OCI-LY3 (cell line): ENCODE measurements at regions not wholly inside any gene's neighbourhood (a gene's known extent, or its start where the extent isn't known, plus 50 kb on each side); places are given as distances from the start of the nearest gene placed in this dataset.
A peak's percentile ranks its signal among the peaks of the same experiment; 100 is the strongest.

Experiments
- H2AFZ ChIP-seq: fragments of 200-600, 300-600 bp; shearing (Covaris generic); 2 replicates; pipeline ENCODE4 v1.6.0; 2014; ENCODE audit warnings: antibody characterized with exemption, low read depth, low read length
- H3K27ac ChIP-seq: fragments of 200-600, 300-600 bp; sonication (generic); 2 replicates; pipeline ENCODE4 v1.5.1; 2014; ENCODE audit warnings: mild to moderate bottlenecking, low read length, moderate library complexity, mixed read lengths
- H3K27me3 ChIP-seq: fragments of 200-600, 300-600 bp; sonication (generic); 2 replicates; pipeline ENCODE4 v1.6.1; 2014; ENCODE audit warnings: low read depth, low read length, mixed read lengths
- H3K36me3 ChIP-seq: fragments of 200-600, 300-600 bp; sonication (generic); replicated peaks from 2 replicates; pipeline ENCODE3; 2014; ENCODE audit warnings: low read depth, low read length, mixed read lengths
- H3K4me1 ChIP-seq: fragments of 300-600, 200-600 bp; sonication (generic); 2 replicates; pipeline ENCODE4 v1.6.1; 2014; ENCODE audit warnings: low read length, mixed read lengths
- H3K4me2 ChIP-seq: fragments of 200-600, 300-600 bp; sonication (generic); 2 replicates; pipeline ENCODE4 v1.6.1; 2014; ENCODE audit warnings: low read length, mixed read lengths
- H3K4me3 ChIP-seq: fragments of 300-600, 200-600 bp; sonication (generic); 2 replicates; pipeline ENCODE4 v1.5.1; 2014; ENCODE audit warnings: antibody characterized with exemption, mild to moderate bottlenecking, low read length, moderate library complexity
- H3K79me2 ChIP-seq: fragments of 300-600, 200-600 bp; shearing (Covaris generic); 2 replicates; pipeline ENCODE4 v1.6.1; 2014; ENCODE audit warnings: mild to moderate bottlenecking, low read length, mixed read lengths
- H3K9ac ChIP-seq: fragments of 300-600, 200-600 bp; shearing (Covaris generic); 2 replicates; pipeline ENCODE4 v1.6.0; 2014; ENCODE audit warnings: mild to moderate bottlenecking, low read length, moderate library complexity
- H3K9me3 ChIP-seq: fragments of 200-600, 300-600 bp; shearing (Covaris generic); 2 replicates; pipeline ENCODE4 v1.6.1; 2014; ENCODE audit warnings: low read length, mixed read lengths; ENCODE audit not compliant: insufficient read depth
- H4K20me1 ChIP-seq: fragments of 200-600, 300-600 bp; sonication (generic); 2 replicates; pipeline ENCODE4 v1.6.1; 2016; ENCODE audit warnings: low read length, mixed read lengths; ENCODE audit not compliant: insufficient read depth
- CTCF ChIP-seq: fragments of 200-600, 300-600 bp; sonication (generic); IDR thresholded peaks from 2 replicates; pipeline ENCODE4 v1.5.1; 2014; ENCODE audit warnings: antibody characterized with exemption, low read length, low read depth
- EZH2phosphoT487 ChIP-seq: fragments of 200-600 bp; shearing (Covaris generic); IDR thresholded peaks from 2 replicates; pipeline ENCODE4 v1.6.1; 2018; ENCODE audit warnings: antibody characterized with exemption, mixed run types, low read depth

DNA sequence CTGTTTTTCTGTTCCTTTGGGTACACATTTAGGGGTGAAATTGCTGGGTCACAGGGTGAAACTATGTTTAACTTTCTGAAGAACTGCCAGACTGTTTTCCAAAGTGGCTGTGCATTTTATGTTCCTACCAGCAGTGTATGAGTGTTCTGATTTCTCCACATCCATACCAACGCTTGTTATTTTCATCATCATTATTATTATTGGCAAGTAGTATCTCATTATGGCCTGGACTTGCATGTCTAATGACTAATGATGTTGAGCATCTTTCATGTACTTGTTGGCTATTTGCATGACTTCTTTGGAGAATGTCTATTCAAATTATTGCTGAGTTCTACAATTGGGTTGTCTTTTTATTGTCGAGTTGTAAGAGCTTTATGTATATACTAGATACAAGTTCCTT lies 321.8 kb upstream of the HTR2A start:
- no peaks in the 10 kb centered on the region for H3K27me3 ChIP-seq
- no peak overlapping the region for H2AFZ ChIP-seq
- no peaks in the 10 kb centered on the region for H3K79me2 ChIP-seq
- H3K9ac ChIP-seq, result no peak overlapping the region
- H3K36me3 ChIP-seq, result no peaks in the 10 kb centered on the region
- H3K27ac ChIP-seq, result no peak overlapping the region
- no peak overlapping the region for H3K4me3 ChIP-seq
- H3K9me3 ChIP-seq, result no peaks in the 10 kb centered on the region
- H3K4me2 ChIP-seq, result no peak overlapping the region
- peaks cover 12% of the 10 kb centered on the region for H3K4me1 ChIP-seq
- no peak for TF ChIP-seq CTCF
- no peak for TF ChIP-seq EZH2phosphoT487
- no peaks in the 10 kb centered on the region for H4K20me1 ChIP-seq

DNA sequence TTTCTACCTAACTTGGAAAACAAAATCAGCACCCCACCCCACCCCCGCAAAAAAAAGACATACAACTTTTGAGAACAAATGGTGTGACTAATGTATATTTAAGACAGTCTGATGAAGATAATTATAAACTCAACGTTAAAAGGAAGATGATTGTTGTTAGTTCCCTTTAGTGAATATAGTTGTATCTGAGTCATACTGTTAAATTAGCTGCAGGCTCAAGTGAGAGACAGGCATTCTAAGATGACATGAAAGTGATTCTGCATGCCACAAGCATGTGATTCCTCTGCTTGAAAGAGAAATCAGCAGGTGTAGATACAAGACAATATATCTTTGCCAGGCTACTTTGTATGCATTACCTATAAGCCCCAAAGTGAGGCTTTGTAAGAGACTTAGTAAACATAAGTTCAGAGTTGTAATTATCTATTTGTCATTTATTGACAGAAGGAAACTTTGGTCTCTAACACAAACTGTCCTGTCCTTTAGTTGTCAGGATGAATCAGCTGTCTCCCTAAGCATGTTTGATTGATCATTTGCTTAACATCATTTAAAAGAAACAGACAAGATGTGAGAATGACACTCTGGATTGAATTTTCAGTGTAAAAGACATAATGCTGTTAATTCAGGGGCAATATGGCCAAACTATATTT lies 319.4 kb upstream of the HTR2A start:
- H3K9me3 ChIP-seq, result no peaks in the 10 kb centered on the region
- peaks cover 12% of the 10 kb centered on the region for H3K4me1 ChIP-seq
- TF ChIP-seq CTCF (no peak), EZH2phosphoT487 (no peak)
- H3K9ac ChIP-seq, result no peak overlapping the region
- H3K4me3 ChIP-seq, result no peak overlapping the region
- no peaks in the 10 kb centered on the region for H4K20me1 ChIP-seq
- H2AFZ ChIP-seq, result no peak overlapping the region
- no peaks in the 10 kb centered on the region for H3K36me3 ChIP-seq
- H3K27me3 ChIP-seq, result no peaks in the 10 kb centered on the region
- peak overlapping the region; percentile 14; the same call in 1 of the 2 replicates for H3K4me2 ChIP-seq
- no peaks in the 10 kb centered on the region for H3K79me2 ChIP-seq
- no peak overlapping the region for H3K27ac ChIP-seq

GRCh38 chr13:47215736-47216135 lies 318.9 kb upstream of the HTR2A start:
- H2AFZ ChIP-seq, result no peak overlapping the region
- H4K20me1 ChIP-seq, result no peaks in the 10 kb centered on the region
- peak overlapping the region; percentile 14; the same call in 1 of the 2 replicates for H3K4me2 ChIP-seq
- H3K36me3 ChIP-seq, result no peaks in the 10 kb centered on the region
- no peak overlapping the region for H3K4me3 ChIP-seq
- no peak overlapping the region for H3K9ac ChIP-seq
- H3K4me1 ChIP-seq, result peaks cover 12% of the 10 kb centered on the region
- H3K79me2 ChIP-seq, result no peaks in the 10 kb centered on the region
- H3K9me3 ChIP-seq, result no peaks in the 10 kb centered on the region
- H3K27me3 ChIP-seq, result no peaks in the 10 kb centered on the region
- TF ChIP-seq CTCF (no peak), EZH2phosphoT487 (no peak)
- H3K27ac ChIP-seq, result no peak overlapping the region

DNA sequence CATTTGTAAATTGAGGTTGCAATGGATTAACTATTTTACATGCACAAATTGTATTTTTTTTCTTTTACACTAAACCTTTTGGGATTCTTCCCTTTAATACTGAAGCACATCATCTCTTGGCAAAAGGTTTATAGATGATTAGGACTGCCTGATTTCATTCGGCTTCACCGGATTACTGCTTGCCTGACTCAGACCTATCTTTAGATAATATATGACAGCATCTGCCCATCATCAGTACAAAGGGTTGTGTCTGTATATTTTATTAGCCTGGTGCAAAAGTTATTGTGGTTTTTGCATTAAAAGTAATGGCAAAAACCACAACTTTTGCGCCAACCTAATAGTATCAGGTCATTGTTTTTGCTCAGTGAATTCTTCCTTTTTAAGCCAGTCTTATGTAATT lies 316.2 kb upstream of the HTR2A start:
- Histone ChIP-seq H3K4me3 (no peak overlapping the region), H4K20me1 (no peaks in the 10 kb centered on the region), H3K9me3 (no peaks in the 10 kb centered on the region), H3K9ac (no peak overlapping the region), H3K79me2 (no peaks in the 10 kb centered on the region), H3K36me3 (no peaks in the 10 kb centered on the region), H3K27me3 (no peaks in the 10 kb centered on the region), H2AFZ (no peak overlapping the region), H3K4me2 (no peak overlapping the region), H3K4me1 (peaks cover 12% of the 10 kb centered on the region), H3K27ac (no peak overlapping the region)
- TF ChIP-seq EZH2phosphoT487, result no peak
- TF ChIP-seq CTCF, result no peak
